Panc1 (cell line): ENCODE measurements at regions not wholly inside any gene's neighbourhood (a gene's known extent, or its start where the extent isn't known, plus 50 kb on each side); places are given as distances from the start of the nearest gene placed in this dataset.

Experiments
- ATAC-seq: fragments of 200-7000 bp; cut with Tn5 transposase; 2 replicates; pipeline ENCODE4 v1.9.1; 2020; ENCODE audit warnings: mild to moderate bottlenecking, moderate library complexity
- BruUV-seq: library from RNA; stranded (reverse); fragments of 400-500 nt; replicated peaks from 2 replicates; lab custom pipeline; 2021; lab: Mats Ljungman, UMichigan
- CTCF ChIA-PET: fragments of 300-600 bp; sonication (Branson Sonifier 250); formaldehyde crosslinking; loops from one replicate; lab custom pipeline; 2022; ENCODE audit warnings: antibody characterized with exemption; lab: Charles Lee
- POLR2A ChIA-PET: fragments of 300-600 bp; sonication (Branson Sonifier 250); formaldehyde crosslinking; loops from one replicate; lab custom pipeline; 2022; ENCODE audit warnings: antibody characterized with exemption; lab: Charles Lee
- DNase-seq: peaks from one replicate; pipeline ENCODE4 v3.0.0-alpha.2; 2010; ENCODE audit warnings: low read depth, low spot score
- H3K27ac ChIP-seq: 2 replicates; pipeline ENCODE4 v1.5.1; 2011; ENCODE audit warnings: mild to moderate bottlenecking, low read length, inconsistent platforms
- H3K27me3 ChIP-seq: fragments of 200-500 bp; sonication (Bioruptor generic); 2 replicates; pipeline ENCODE4 v1.6.0; 2014; ENCODE audit warnings: low read length, inconsistent platforms; ENCODE audit not compliant: control insufficient read depth, insufficient read depth
- H3K36me3 ChIP-seq: fragments of 200-500 bp; sonication (Bioruptor generic); 2 replicates; pipeline ENCODE4 v1.5.1; 2014; ENCODE audit warnings: inconsistent platforms, mild to moderate bottlenecking, low read length, moderate library complexity; ENCODE audit not compliant: control insufficient read depth, insufficient read depth
- H3K4me1 ChIP-seq: 2 replicates; pipeline ENCODE4 v1.5.1; 2011; ENCODE audit warnings: inconsistent platforms, mild to moderate bottlenecking, low read length, moderate library complexity; ENCODE audit not compliant: control insufficient read depth, insufficient read depth
- H3K4me3 ChIP-seq, 2 experiments: 2 replicates each; pipeline ENCODE4 v1.5.1; 2011 to 2012; ENCODE audit warnings: low read depth in 2 of 2, low read length in 2 of 2, mild to moderate bottlenecking in 2 of 2, inconsistent platforms in 1 of 2, moderate library complexity in 1 of 2
- H3K9me3 ChIP-seq: fragments of 200-500 bp; sonication (Bioruptor generic); 2 replicates; pipeline ENCODE4 v1.5.1; 2014; ENCODE audit warnings: low read depth, mild to moderate bottlenecking, inconsistent platforms, low read length, moderate library complexity; ENCODE audit not compliant: control insufficient read depth, insufficient read depth
- CTCF ChIP-seq: fragments of 450-650 bp; IDR thresholded peaks from 2 replicates; pipeline ENCODE4 v1.5.1; 2017; ENCODE audit warnings: mild to moderate bottlenecking
- POLR2AphosphoS5 ChIP-seq: IDR thresholded peaks from 2 replicates; pipeline ENCODE4 v1.6.1; 2012; ENCODE audit warnings: mild to moderate bottlenecking, low read depth, low read length, moderate library complexity
- REST ChIP-seq, 2 experiments: IDR thresholded peaks; 2 replicates each; pipeline ENCODE4 v1.6.1; 2011 to 2012; ENCODE audit warnings: low read depth in 2 of 2, control low read depth in 1 of 2, low read length in 1 of 2, mild to moderate bottlenecking in 1 of 2, moderate library complexity in 1 of 2; ENCODE audit not compliant: insufficient read depth in 1 of 2
- SIN3A ChIP-seq: IDR thresholded peaks from 2 replicates; pipeline ENCODE4 v1.6.1; 2012; ENCODE audit warnings: low read depth, mild to moderate bottlenecking, low read length, moderate library complexity, borderline replicate concordance; ENCODE audit not compliant: insufficient read depth
- TCF7L2 ChIP-seq: IDR thresholded peaks from 2 replicates; pipeline ENCODE4 v1.6.1; 2011; ENCODE audit warnings: mild to moderate bottlenecking, low read depth, low read length, inconsistent platforms
- in situ Hi-C: cut with HindIII; loops from 2 replicates; pipeline ENCODE4 v1.10.0; 2016; ENCODE audit warnings: low sequenced_read_pairs, low pct_unique_long_range_greater_than_20kb
- intact Hi-C: fragments of 100-400 bp; cut with micrococcal nuclease; formaldehyde crosslinking; loops from one replicate; pipeline ENCODE4 v1.10.0; 2022; ENCODE audit not compliant: unreplicated experiment

GRCh38 chr6:100105138-100105537 lies 111.1 kb upstream of the MCHR2 start:
- Histone ChIP-seq H3K27me3 (peaks cover 6% of the 10 kb centered on the region), H3K4me1 (no peaks in the 10 kb centered on the region), H3K36me3 (no peaks in the 10 kb centered on the region), H3K4me3 (no peak overlapping the region), H3K9me3 (no peaks in the 10 kb centered on the region), H3K27ac (no peak overlapping the region)
- intact Hi-C loops (no loop called here), in situ Hi-C loops (no loop called here)
- ATAC-seq, result no peak
- no peak for DNase-seq
- no TSS peak for BruUV-seq
- ChIA-PET CTCF (no interaction called here), POLR2A (no interaction called here)
- TF ChIP-seq CTCF, result no peak
- no peak for TF ChIP-seq REST (IDR thresholded peaks at IDR 0.05; ENCODE audit: insufficient read depth in 1 of 2, low read depth in 2 of 2, low read length in 1 of 2)
- no peak for TF ChIP-seq SIN3A
- TF ChIP-seq TCF7L2, result no peak
- TF ChIP-seq POLR2AphosphoS5, result no peak

GRCh38 chr6:100103931-100104330 lies 109.9 kb upstream of the MCHR2 start:
- ATAC-seq, result no peak
- Histone ChIP-seq H3K4me1 (no peaks in the 10 kb centered on the region), H3K27me3 (peaks cover 6% of the 10 kb centered on the region), H3K27ac (no peak overlapping the region), H3K36me3 (no peaks in the 10 kb centered on the region), H3K4me3 (no peak overlapping the region), H3K9me3 (no peaks in the 10 kb centered on the region)
- TF ChIP-seq CTCF (no peak), POLR2AphosphoS5 (no peak), REST (IDR thresholded peaks at IDR 0.05; ENCODE audit: insufficient read depth in 1 of 2, low read depth in 2 of 2, low read length in 1 of 2) (no peak), SIN3A (no peak), TCF7L2 (no peak)
- POLR2A ChIA-PET, result no interaction called here
- CTCF ChIA-PET, result interaction anchor here (1.1 kb wide), 1 partner anchor 27 kb away, joined by 4 read pairs; no protein-coding TSS in a partner anchor
- intact Hi-C loops (no loop called here), in situ Hi-C loops (no loop called here)
- no peak for DNase-seq
- no TSS peak for BruUV-seq
